ENCODE measurements at regions not wholly inside any gene's neighbourhood (a gene's known extent, or its start where the extent isn't known, plus 50 kb on each side); places are given as distances from the start of the nearest gene placed in this dataset.
A peak's percentile ranks its signal among the peaks of the same experiment; 100 is the strongest.

DNA sequence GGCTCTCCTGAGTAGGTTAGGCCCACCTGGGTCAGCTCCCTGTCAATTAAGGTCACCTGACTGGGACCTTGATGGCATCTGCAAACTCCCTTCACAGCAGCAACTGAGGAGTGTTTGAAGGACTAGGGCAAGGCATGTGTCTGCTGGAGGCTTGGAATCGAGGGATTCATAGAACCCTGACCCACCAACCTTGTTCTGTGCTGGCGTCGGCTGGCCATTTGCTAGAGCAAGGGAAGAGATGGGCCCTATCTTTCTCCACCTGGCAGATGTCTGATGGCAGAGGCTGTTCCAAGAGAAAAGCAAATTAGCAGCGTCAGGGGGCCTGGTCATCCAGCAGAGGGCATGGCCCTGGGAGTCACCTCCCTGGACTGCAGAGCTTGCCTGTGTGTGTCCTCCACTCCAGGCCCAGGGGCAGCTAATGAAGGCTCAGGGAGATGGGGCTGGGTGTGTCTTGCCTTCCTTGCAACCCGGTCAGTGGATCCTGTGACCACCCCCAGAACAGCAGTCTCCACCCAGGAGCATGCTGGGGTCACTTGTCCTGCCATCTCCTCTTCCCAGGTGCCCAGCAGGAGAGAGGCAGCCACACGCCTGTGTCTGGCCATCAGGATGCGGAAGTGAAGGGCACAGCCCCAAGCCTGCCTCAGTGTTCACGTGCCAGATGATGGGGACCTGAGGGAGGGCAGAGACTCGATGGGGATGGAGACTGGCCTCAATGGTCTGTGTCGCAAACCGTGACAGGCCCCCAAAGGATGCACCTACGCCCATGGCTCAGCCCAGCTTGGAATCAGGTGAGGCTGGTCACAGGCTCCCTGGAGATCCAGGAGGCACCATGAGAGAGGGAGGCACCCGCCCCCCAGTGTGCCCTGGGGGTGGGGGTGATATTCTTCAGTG is 53.9 kb downstream of the BARX1 start:
- no peaks in the 10 kb centered on the region for H3K9me3 ChIP-seq (replicated peaks)
- H3K27me3 ChIP-seq (replicated peaks): no peaks in the 10 kb centered on the region
- H3K27ac ChIP-seq: no peak overlapping the region
- no peaks in the 10 kb centered on the region for H3K36me3 ChIP-seq
- no peak overlapping the region for H3K4me3 ChIP-seq
- DNase-seq (ENCODE audit: low read depth in 1 of 2, low spot score in 2 of 2): peak in 1 of 2 experiments; percentile 23
- no peaks in the 10 kb centered on the region for H3K4me1 ChIP-seq (replicated peaks)

DNA sequence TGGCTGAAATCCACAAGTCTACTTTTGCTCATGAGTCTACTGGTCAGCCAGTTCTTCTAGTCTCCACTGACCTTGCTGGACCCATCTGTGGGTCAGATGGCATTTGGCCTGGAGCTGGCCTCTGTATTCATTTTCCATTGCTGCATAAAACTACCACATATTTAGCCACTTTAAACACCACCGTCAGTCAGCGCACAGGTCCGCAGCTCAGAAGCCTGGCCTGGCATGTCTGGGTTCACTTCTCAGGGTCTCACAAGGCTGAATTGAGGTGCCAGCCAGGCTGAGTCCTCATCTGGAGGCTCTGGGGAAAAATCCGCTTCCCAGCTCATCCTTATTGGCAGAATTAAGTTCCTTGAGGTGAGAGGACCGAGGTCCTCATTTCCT is 54.7 kb downstream of the BARX1 start:
- Histone ChIP-seq H3K4me1 (replicated peaks) (no peaks in the 10 kb centered on the region), H3K4me3 (no peak overlapping the region)
- DNase-seq (ENCODE audit: low read depth in 1 of 2, low spot score in 2 of 2): peak in 1 of 2 experiments; percentile 7

DNA sequence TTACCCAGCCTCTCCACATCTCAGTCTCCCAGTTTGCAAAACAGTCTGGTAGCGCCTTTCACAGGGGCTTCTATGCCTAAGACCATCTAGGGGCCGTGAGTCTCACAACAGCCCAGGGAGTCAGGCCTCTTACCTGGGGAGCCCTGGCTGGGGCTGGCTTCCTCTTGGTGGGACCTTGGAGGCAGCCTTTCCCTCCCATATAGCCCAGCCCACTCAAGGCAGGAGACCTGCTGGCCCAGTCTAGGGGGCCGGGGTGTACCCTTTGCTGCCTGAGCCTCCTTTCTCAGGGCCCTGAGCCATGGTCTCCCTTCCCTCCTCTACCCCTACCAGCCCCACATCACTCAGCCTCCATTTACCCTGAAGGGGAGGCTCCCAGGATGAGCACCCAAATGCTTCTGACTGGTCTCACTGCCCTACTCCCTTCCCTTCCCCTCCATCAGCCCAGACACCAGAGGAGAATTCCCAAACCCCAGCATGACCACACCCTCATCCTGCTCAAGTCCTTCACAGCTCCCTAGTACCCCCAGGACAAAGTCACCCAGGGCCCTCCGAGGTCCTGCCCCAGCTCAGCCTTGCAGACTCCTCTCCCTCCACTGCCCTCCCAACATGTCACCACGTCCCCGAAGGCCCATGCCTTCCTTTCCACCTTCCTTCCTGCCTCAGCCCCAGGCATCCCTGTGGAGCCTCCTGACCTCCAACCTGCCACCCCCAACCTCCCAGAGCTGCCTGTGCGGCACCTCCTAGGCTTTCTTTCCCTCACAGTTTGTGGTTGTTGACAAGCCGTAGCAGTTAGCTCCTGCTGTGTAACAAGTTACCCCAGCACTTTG is 55.3 kb downstream of the BARX1 start:
- no peaks in the 10 kb centered on the region for H3K9me3 ChIP-seq (replicated peaks)
- H3K27me3 ChIP-seq (replicated peaks): no peaks in the 10 kb centered on the region
- H3K36me3 ChIP-seq: no peaks in the 10 kb centered on the region
- no peak overlapping the region for H3K27ac ChIP-seq
- H3K4me3 ChIP-seq: no peak overlapping the region
- no peaks in the 10 kb centered on the region for H3K4me1 ChIP-seq (replicated peaks)
- DNase-seq (ENCODE audit: low read depth in 1 of 2, low spot score in 2 of 2): peak in 1 of 2 experiments; percentile 25

More for the DNA sequence above, 54.7 kb downstream of the BARX1 start:
- Histone ChIP-seq H3K9me3 (replicated peaks) (no peaks in the 10 kb centered on the region), H3K27me3 (replicated peaks) (no peaks in the 10 kb centered on the region), H3K27ac (no peak overlapping the region), H3K36me3 (no peaks in the 10 kb centered on the region)

DNA sequence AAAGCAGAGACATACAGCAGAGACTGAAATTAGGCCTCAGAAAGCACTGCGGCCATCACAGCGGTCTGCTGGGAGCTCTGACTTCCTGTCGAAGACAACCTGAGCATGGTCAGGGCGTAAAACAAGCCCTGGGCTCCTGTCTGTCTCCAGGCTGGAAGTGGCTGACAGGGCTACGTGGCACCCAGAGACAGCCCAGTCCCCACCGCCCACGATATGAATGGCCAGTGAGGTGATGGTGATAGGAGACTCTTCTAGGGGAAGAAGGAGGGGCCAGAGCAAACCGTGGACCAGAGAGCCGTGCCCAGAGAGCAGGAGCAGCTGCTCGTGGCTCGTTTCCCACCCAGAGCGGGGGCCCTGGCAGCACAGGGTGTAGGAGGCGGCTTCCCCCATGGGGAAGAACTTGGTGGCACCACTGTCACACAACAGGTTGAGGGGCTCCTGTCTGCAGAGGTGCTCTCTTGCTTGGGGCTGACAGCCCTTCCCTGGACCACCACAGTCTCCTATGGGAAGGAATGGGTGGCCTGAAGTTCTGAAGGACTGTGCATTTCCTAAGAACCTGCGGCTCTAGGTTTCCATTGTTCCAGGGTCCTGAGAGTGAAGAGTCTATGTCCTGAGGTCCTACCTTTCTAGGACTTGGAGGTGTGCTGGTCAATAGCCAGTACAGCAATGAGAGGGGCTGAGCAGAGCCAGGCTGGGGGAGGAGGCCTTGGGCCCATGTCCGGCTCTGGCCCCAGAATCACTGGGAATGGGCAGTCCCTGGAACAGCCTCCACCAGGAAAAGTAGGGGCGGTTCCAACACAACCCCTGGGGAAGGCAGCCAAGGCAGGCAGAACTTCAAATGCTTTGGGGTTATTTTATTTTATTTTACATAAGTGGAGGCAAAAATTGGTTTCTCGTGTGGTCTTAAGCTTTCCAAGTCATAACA is 56.4 kb downstream of the BARX1 start:
- Histone ChIP-seq H3K9me3 (replicated peaks) (no peaks in the 10 kb centered on the region), H3K27me3 (replicated peaks) (no peaks in the 10 kb centered on the region), H3K4me3 (no peak overlapping the region), H3K36me3 (no peaks in the 10 kb centered on the region), H3K27ac (no peak overlapping the region), H3K4me1 (replicated peaks) (no peaks in the 10 kb centered on the region)
- peak in 1 of 2 experiments; percentile 14 for DNase-seq (ENCODE audit: low read depth in 1 of 2, low spot score in 2 of 2)

DNA sequence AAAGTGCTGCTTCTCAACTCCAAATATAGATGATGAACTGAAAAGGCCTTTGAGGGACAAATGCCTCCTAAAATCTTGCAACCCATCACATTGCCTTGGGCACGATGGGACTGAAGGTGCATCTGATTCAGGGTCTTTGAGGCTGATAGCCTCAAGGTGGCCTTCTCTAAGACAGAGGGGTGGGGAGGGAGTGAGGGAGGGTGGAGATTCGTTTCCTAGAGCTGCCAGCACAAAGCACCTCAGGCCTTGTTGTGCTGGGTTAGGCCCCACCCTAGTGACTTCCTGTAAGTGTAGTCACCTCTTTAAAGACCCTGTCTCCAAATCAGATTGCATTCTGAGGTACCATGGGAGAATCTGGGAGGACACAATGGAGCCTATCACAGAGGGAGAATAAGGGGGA is 57.1 kb downstream of the BARX1 start:
- H3K36me3 ChIP-seq: no peaks in the 10 kb centered on the region
- H3K4me1 ChIP-seq (replicated peaks): no peaks in the 10 kb centered on the region
- no peak overlapping the region for H3K27ac ChIP-seq
- no peak overlapping the region for H3K4me3 ChIP-seq
- no peaks in the 10 kb centered on the region for H3K27me3 ChIP-seq (replicated peaks)
- no peaks in the 10 kb centered on the region for H3K9me3 ChIP-seq (replicated peaks)
- DNase-seq (ENCODE audit: low read depth in 1 of 2, low spot score in 2 of 2): no peak

DNA sequence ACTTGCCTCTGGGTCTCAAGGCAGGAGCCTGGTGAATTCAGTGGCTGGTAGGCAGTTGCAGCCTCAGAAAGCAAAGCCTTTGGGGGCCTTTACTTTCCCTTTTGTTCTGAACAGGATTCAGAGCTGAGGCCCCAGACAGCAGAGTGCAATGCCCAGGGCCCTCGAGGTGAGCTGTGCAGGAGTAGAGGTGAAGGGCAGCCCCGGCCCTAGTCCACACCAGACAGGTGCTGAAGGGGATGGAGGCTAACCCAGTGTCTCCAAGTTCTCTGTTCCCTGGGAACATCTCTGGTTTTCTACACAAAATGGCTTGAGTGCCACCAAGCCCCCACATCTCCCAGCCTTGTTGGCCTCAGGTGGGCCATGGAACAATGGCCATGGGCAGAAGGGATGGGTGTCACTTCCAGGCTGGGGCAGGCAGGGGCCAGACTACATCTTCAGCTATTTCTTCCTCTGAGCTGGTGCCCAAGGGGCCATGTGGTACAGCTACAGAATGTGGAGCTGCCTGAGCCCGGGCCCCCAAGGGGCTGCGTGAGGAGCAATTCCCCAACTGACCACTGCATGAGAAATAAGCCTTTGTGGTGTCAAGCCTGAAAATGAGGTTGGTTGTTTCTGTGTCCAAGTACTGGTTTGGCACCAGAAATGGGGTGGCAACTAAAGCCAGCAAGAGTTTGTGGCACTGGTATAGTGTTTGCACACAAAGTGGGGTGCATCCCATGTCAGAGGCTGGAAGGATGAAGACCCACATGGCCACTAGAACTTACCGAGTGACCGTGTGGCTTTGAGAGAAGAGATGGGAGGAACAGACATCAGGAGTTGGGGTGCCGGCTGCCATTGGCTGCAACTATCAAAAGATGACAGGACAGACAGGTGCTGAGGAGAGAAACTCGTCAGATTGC is 57.8 kb downstream of the BARX1 start:
- no peaks in the 10 kb centered on the region for H3K4me1 ChIP-seq (replicated peaks)
- no peak overlapping the region for H3K4me3 ChIP-seq
- peak in 1 of 2 experiments; percentile 23 for DNase-seq (ENCODE audit: low read depth in 1 of 2, low spot score in 2 of 2)
- H3K27me3 ChIP-seq (replicated peaks): no peaks in the 10 kb centered on the region
- H3K9me3 ChIP-seq (replicated peaks): no peaks in the 10 kb centered on the region
- H3K36me3 ChIP-seq: no peaks in the 10 kb centered on the region
- no peak overlapping the region for H3K27ac ChIP-seq

DNA sequence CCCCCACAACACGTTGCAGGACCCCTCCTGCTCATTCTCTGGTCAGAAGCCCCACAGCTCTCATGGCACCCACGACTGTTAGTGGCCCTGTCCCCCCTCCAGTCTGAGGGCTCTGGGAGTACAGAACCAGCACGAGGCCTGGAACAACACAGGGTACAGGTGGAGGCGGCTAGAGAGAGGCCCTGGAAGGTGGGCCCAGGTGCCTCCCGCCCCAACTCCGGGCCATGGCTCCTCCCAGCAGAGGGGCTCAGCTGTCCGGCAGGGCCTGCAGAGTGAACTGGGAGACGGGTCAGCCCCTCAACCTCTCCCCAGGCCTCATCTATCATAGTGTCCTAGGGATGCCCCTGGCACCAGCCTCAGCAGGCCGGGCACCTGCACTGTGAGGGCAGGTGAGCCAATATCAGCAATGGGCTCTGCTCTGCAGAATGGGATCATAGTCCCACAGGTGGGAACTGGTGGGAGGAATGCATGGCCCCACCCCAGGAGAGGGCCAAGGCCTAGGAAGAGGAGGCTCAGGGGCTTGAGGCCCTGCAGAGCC is 58.6 kb downstream of the BARX1 start:
- H3K27ac ChIP-seq: no peak overlapping the region
- H3K36me3 ChIP-seq: no peaks in the 10 kb centered on the region
- DNase-seq (ENCODE audit: low read depth in 1 of 2, low spot score in 2 of 2): peak in 1 of 2 experiments; percentile 19
- no peaks in the 10 kb centered on the region for H3K9me3 ChIP-seq (replicated peaks)
- no peak overlapping the region for H3K4me3 ChIP-seq
- H3K4me1 ChIP-seq (replicated peaks): no peaks in the 10 kb centered on the region
- H3K27me3 ChIP-seq (replicated peaks): no peaks in the 10 kb centered on the region

DNA sequence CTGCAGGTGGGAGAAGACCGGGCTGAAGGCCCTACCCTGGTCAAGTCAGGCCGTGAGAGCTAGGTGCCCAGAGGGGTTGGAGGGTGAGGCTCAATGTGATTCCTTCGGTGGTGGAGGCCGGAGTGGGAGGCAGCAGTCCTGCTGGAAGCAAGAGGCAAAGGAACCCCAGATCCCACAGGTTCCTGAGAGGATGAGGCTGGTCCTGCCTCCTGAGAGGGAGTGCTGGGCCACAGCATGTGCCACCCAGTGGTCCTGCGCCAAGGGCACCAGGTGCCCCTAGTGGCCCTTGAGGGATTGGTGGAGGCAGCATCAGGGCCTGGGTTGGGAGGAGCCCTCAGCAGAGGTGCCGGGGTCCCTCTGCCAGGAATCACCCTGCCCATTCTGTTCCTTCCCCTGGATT is 59.1 kb downstream of the BARX1 start:
- Histone ChIP-seq H3K36me3 (no peaks in the 10 kb centered on the region), H3K27me3 (replicated peaks) (no peaks in the 10 kb centered on the region), H3K4me1 (replicated peaks) (no peaks in the 10 kb centered on the region), H3K9me3 (replicated peaks) (no peaks in the 10 kb centered on the region), H3K27ac (no peak overlapping the region), H3K4me3 (no peak overlapping the region)
- DNase-seq (ENCODE audit: low read depth in 1 of 2, low spot score in 2 of 2): peak in 1 of 2 experiments; percentile 21

DNA sequence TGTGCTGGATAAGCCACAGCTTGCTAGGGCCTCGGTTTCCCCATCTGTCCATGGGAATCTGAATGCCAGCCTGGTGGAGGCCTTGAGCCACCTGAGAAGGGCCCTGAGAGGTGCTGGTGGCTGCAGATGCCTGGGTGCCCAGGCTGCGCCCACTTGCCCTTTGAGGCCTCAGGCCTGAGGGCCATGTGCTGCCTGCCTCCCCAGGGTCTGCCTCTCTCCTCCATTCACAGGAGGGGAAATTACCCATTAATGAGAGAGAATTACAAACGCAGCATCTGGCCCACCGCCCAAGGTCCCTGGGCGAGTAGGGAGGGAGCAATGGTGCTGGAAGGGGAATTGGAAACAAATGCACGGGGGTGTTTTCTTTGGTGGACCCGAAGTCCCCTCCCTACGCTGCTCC is 59.6 kb downstream of the BARX1 start:
- no peaks in the 10 kb centered on the region for H3K9me3 ChIP-seq (replicated peaks)
- no peaks in the 10 kb centered on the region for H3K27me3 ChIP-seq (replicated peaks)
- H3K4me1 ChIP-seq (replicated peaks): no peaks in the 10 kb centered on the region
- H3K4me3 ChIP-seq: no peak overlapping the region
- no peaks in the 10 kb centered on the region for H3K36me3 ChIP-seq
- peak in 1 of 2 experiments; percentile 16 for DNase-seq (ENCODE audit: low read depth in 1 of 2, low spot score in 2 of 2)
- H3K27ac ChIP-seq: no peak overlapping the region

DNA sequence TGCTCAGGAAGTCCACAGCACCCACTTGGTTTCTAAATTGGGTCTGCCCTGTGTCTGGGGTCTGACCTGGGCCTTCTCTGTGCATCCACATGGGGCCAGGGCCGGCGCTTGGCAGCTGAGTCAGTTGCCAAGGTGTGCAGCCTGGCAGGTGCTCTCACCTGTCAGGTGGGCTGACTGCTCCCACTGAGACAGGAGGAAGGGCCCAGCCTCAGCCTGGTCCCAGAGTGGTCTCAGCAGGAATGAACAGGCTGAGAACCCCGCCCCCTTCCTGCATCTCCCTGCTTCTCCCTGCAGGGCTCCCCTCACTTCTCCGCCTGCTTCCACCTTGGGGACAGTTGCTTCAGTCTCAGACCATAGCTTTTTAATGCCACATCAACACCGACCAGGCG is 60.5 kb downstream of the BARX1 start:
- no peak overlapping the region for H3K27ac ChIP-seq
- no peaks in the 10 kb centered on the region for H3K27me3 ChIP-seq (replicated peaks)
- DNase-seq (ENCODE audit: low read depth in 1 of 2, low spot score in 2 of 2): no peak
- H3K36me3 ChIP-seq: no peaks in the 10 kb centered on the region
- no peak overlapping the region for H3K4me3 ChIP-seq
- H3K4me1 ChIP-seq (replicated peaks): no peaks in the 10 kb centered on the region
- no peaks in the 10 kb centered on the region for H3K9me3 ChIP-seq (replicated peaks)

DNA sequence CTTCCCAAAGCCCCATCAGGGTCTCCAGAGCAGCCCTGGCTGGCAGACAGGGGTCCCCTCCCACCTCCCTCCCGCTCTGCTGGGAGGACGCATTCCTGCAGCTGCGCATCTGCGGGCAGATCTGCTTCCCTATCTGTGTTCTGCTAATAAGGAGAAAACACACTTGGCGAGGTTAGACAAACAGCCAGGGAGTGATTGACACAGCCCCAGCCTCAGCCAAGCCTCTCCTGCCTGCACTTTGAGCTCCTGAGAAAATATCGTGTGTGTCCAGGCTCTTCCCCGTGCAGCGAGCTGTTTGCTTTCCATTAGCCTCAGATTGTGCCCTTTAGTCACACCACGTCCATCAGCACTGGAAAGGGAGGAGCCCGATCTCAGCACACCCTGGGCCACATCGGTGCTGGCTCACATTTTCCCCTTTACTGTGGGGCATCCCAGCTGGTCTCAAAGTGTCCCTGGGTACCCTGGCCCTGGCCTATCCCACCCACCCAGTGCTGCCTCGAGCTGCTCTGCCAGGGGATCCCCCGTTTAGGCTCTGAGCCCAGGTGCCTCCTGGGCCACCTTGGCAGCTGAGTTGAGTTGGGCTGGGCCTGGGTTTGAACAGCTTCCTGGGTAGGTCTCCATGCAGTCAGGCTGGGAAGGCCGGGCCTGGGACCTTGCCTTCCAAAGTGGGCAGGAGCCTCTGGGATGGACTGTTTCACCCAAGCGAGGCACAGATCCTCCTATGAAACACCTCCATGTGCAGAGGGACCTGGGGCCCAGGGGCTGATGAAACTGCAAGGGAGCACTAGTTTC is 61.1 kb downstream of the BARX1 start:
- DNase-seq (ENCODE audit: low read depth in 1 of 2, low spot score in 2 of 2): peak in 1 of 2 experiments; percentile 26
- no peaks in the 10 kb centered on the region for H3K9me3 ChIP-seq (replicated peaks)
- no peak overlapping the region for H3K27ac ChIP-seq
- H3K27me3 ChIP-seq (replicated peaks): no peaks in the 10 kb centered on the region
- H3K4me3 ChIP-seq: no peak overlapping the region
- no peaks in the 10 kb centered on the region for H3K4me1 ChIP-seq (replicated peaks)
- no peaks in the 10 kb centered on the region for H3K36me3 ChIP-seq

DNA sequence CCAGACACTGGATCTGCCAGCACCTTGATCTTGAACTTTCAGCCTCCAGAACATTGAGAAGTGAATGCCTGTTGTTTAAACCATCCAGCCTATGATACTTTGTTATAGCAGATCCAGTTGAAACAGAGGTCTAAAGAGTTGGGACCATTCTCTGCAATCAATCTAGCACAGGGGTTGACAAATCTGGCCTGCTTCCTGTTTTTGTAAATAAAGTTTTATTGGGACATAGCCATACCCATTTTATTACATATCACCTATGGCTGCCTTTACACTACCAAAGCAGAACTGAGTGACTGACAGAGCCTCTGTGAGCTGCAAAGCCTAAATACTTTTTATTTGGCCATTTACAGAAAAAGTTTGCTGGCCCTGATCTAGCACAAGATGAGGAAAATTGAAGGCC is 62.0 kb downstream of the BARX1 start:
- H3K4me1 ChIP-seq (replicated peaks): no peaks in the 10 kb centered on the region
- H3K4me3 ChIP-seq: no peak overlapping the region
- no peak for DNase-seq (ENCODE audit: low read depth in 1 of 2, low spot score in 2 of 2)
- no peaks in the 10 kb centered on the region for H3K27me3 ChIP-seq (replicated peaks)
- no peak overlapping the region for H3K27ac ChIP-seq
- H3K36me3 ChIP-seq: no peaks in the 10 kb centered on the region
- H3K9me3 ChIP-seq (replicated peaks): no peaks in the 10 kb centered on the region

Measured in SJSA1 (cell line).